ENCODE measurements at regions not wholly inside any gene's neighbourhood (a gene's known extent, or its start where the extent isn't known, plus 50 kb on each side); places are given as distances from the start of the nearest gene placed in this dataset.
A peak's percentile ranks its signal among the peaks of the same experiment; 100 is the strongest.

- Histone ChIP-seq H3K4me3 (no peak overlapping the region), H3K4me1 (no peaks in the 10 kb centered on the region), H3K36me3 (no peaks in the 10 kb centered on the region), H3K27ac (no peak overlapping the region), H3K9me3 (no peaks in the 10 kb centered on the region), H3K27me3 (no peaks in the 10 kb centered on the region)
- WGBS, 2 donors = 78 to 85% methylated on average over 3 of the region's 3 CpGs
- no peak for DNase-seq (ENCODE audit: low spot score in 2 of 2)
- TF ChIP-seq EP300 (IDR thresholded peaks at IDR 0.05) = no peak
These were observed 142.0 kb upstream of the CBLB start for GRCh38 chr3:106010829-106011228.

GRCh38 chr3:106013971-106014370 lies 145.2 kb upstream of the CBLB start:
- WGBS, 2 donors = 63% methylated on average over 2 of the region's 2 CpGs
- no peaks in the 10 kb centered on the region for H3K27me3 ChIP-seq
- no peaks in the 10 kb centered on the region for H3K36me3 ChIP-seq
- no peak overlapping the region for H3K4me3 ChIP-seq
- H3K4me1 ChIP-seq = no peaks in the 10 kb centered on the region
- peak overlapping the region in 1 of 4 donors; percentile 25 for H3K27ac ChIP-seq
- H3K9me3 ChIP-seq = no peaks in the 10 kb centered on the region
- peak in 1 of 2 donors; percentile 27 for DNase-seq (ENCODE audit: low spot score in 2 of 2)
- TF ChIP-seq EP300 (IDR thresholded peaks at IDR 0.05) (no peak), CTCF (IDR thresholded peaks at IDR 0.05) (no peak), POLR2A (IDR thresholded peaks at IDR 0.05) (no peak)

GRCh38 chr3:106014518-106014917 lies 145.7 kb upstream of the CBLB start:
- H3K4me3 ChIP-seq = no peak overlapping the region
- WGBS, 2 donors = 43 to 56% methylated on average over 1 of the region's 1 CpG
- no peak for DNase-seq (ENCODE audit: low spot score in 2 of 2)
- H3K4me1 ChIP-seq = no peaks in the 10 kb centered on the region
- no peaks in the 10 kb centered on the region for H3K36me3 ChIP-seq
- H3K27ac ChIP-seq = peak overlapping the region in 1 of 4 donors; percentile 25
- TF ChIP-seq POLR2A (IDR thresholded peaks at IDR 0.05) = no peak
- no peak for TF ChIP-seq CTCF (IDR thresholded peaks at IDR 0.05)
- TF ChIP-seq EP300 (IDR thresholded peaks at IDR 0.05) = no peak
- no peaks in the 10 kb centered on the region for H3K9me3 ChIP-seq
- H3K27me3 ChIP-seq = no peaks in the 10 kb centered on the region

GRCh38 chr3:106014971-106015370 lies 146.2 kb upstream of the CBLB start:
- WGBS, 2 donors = 89 to 92% methylated on average over 3 of the region's 3 CpGs
- TF ChIP-seq CTCF (IDR thresholded peaks at IDR 0.05) (no peak), EP300 (IDR thresholded peaks at IDR 0.05) (no peak), POLR2A (IDR thresholded peaks at IDR 0.05) (no peak)
- no peak overlapping the region for H3K27ac ChIP-seq

GRCh38 chr3:106018102-106018501 lies 149.3 kb upstream of the CBLB start:
- Histone ChIP-seq H3K27me3 (no peaks in the 10 kb centered on the region), H3K27ac (no peak overlapping the region), H3K4me3 (no peak overlapping the region), H3K4me1 (no peaks in the 10 kb centered on the region), H3K36me3 (no peaks in the 10 kb centered on the region), H3K9me3 (no peaks in the 10 kb centered on the region)
- no peak for DNase-seq (ENCODE audit: low spot score in 2 of 2)
- no peak for TF ChIP-seq POLR2A (IDR thresholded peaks at IDR 0.05)
- no peak for TF ChIP-seq CTCF (IDR thresholded peaks at IDR 0.05)
- no peak for TF ChIP-seq EP300 (IDR thresholded peaks at IDR 0.05)
- 66 to 80% methylated on average over 4 of the region's 4 CpGs for WGBS, 2 donors

More at GRCh38 chr3:106014971-106015370, 146.2 kb upstream of the CBLB start:
- no peaks in the 10 kb centered on the region for H3K9me3 ChIP-seq
- no peaks in the 10 kb centered on the region for H3K36me3 ChIP-seq
- no peak for DNase-seq (ENCODE audit: low spot score in 2 of 2)
- H3K27me3 ChIP-seq = no peaks in the 10 kb centered on the region
- no peaks in the 10 kb centered on the region for H3K4me1 ChIP-seq
- no peak overlapping the region for H3K4me3 ChIP-seq
